Stimulated activated CD8-positive, alpha-beta memory T cell treated with anti-CD3 and anti-CD28 coated beads, Interleukin-4, amount 100 ng/mL, for 1 hour (primary cell): ENCODE measurements at regions not wholly inside any gene's neighbourhood (a gene's known extent, or its start where the extent isn't known, plus 50 kb on each side); places are given as distances from the start of the nearest gene placed in this dataset.
"Not testable (repeated sequence)": the region's sequence is repeated elsewhere in the genome, so short reads cannot be mapped to it uniquely, and the experiment has no call there.

Experiments
- DNase-seq, 2 donors: peaks; one replicate each; pipeline ENCODE4 v3.0.0-alpha.2; 2020; ENCODE audit warnings: low read depth in 2 of 2, low spot score in 1 of 2

DNA sequence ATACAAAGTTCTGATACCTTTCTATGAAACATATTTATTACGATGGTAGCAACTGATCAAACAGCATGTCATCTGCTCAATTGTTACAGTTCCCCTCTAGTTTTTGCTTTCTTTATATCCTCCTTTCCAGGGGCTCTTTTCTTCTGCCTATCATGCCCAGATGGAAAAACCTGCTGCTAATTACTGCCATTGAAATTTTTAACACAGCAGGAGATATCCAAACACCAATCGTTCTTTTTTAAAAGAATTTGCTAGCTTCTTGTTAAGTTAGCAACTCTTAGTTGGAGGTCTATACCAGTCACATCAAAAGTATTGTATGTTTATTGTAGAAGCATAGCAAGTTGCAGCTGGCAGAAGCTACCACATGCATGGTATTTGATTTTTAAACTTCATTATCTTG, 768.5 kb downstream of the NXPH1 start:
- DNase-seq: no peak

GRCh38 chr7:9204571-9204970, 771.2 kb downstream of the NXPH1 start:
- DNase-seq: no peak

DNA sequence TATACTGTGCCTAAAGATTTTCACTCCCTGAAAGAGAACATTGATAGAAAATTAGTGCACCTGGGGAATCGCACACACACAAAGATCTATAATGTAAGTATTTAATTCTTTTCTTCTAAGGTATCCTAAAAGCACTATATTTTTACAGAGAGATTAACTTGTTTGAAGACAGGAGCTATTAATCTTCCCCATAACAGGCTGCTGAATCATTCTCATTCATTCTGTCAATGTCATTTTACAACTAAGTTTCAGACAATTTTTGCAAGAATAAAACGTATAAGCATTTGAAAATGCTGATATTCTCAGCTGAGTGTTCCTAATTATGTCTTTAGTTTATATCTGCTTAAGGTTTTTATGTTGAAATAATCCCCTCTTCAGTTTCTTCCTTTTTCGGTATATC, 776.7 kb downstream of the NXPH1 start:
- DNase-seq: no peak

DNA sequence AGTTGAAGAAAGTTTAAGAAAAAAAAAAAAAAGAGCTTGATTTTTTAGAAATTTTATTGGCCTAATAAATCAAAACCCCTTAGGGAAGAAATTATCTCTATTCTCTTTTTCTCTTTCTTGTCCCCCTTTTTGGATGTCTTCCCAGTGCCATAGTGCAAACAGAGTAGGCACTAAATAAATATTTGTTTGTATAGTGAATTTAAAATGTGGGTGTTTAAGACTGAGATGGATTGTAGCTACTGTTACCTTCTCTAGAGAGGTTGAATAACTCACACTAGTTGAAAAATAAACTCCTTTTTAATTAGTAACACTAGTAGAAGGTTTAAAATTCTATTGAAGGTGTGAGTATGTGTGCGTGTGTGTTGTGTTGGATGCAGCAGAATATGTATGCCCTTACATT, 783.8 kb downstream of the NXPH1 start:
- DNase-seq: no peak

DNA sequence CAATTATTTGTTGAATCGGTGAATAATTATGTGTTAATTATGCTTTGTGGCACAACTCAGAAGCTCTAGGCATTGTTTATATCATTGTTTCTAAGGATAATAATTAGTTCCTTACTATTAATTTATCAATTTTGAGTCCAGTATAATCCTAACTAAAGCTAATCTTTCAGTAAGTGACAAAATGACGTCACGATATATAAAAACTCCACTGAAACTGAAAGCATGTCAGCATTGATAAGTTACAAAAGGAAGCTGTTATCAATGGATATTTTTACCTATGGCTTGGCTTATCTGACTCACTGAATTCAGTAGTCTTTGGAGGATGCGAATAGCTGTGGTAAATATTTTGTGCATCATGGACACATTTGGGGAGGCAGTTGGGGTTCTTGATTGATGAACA, 793.1 kb downstream of the NXPH1 start:
- DNase-seq: no peak

- no peak for DNase-seq
Observed at GRCh38 chr7:9231630-9232121, 798.3 kb downstream of the NXPH1 start.

GRCh38 chr7:9240001-9240400, 806.6 kb downstream of the NXPH1 start:
- DNase-seq: no peak

DNA sequence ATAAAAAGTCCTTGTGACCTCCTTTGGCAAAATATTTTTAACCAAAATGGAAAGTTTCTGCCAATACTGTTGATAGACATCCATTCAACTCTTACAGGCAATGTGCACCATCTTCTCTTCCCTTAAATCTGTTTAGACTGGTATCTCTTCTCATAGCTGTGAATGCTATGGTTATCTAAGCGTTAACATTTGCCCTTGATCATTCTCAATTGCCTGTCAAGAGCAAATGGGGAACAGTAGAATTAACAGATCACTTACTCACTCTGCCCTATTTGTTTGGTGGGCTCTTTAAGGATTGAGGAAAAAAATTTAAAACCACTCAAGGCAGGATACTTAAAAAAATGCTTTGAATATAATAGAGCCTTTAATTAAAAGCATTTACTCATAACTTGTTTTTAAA, 808.4 kb downstream of the NXPH1 start:
- no peak for DNase-seq

DNA sequence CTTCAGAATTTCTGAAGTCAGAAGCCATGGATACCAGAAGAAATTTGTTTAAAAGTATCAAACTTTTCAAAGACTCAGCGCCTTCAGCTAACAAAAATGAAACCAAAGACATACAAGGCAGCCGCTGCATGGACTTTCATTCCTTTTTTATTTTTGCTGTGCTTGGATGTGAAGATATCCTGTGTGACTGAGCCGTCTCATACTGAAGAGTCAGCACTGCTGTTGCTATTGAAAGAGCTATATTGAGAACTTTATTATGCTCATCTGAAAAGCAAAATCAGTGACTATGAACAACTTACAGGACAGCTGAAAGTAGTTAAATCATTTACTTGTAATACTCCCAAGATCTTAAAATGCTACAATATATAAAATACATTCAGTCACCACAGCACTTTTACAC, 809.2 kb downstream of the NXPH1 start:
- DNase-seq: no peak

- DNase-seq: no peak
Observed at GRCh38 chr7:9250876-9251275, 817.5 kb downstream of the NXPH1 start.

DNA sequence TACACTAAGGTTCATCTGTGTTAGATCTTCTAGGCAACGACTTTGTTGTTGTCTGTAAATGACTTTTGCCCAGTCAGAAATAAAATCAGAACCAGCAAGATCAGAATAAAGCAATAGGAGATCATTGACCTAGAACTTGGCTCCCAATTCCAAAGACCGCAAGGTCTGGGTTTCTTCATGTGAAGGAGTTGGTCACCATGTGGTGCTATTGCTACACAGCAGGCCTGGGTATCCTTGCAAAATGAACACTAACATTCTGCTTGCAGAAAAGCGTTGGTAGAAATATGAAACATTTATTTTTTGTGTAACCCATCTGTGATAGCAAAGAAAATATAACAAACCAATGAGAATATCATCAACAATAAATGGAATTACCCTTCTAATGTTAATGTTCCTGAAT, 831.0 kb downstream of the NXPH1 start:
- no peak for DNase-seq

GRCh38 chr7:9280088-9280487, 846.7 kb downstream of the NXPH1 start:
- no peak for DNase-seq

DNA sequence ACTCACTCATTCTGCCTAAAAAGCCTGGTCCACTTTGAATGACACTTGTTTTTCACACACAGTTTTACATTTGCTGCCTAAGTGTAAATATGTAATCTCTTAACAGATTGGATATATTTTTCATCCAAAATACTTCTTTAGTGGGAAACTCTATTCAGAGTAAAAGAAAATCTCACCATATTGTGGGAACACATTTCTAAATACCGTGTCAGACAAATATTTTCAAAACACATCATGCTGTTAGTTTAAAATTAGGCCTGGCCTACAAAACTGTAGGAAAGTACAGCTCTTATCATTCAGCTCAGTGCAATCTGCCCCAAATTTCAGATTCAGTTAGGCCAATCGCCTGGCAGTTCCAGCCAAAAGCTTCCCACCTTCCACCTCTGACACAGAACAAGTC, 849.8 kb downstream of the NXPH1 start:
- DNase-seq: no peak

GRCh38 chr7:9302436-9302835, 869.0 kb downstream of the NXPH1 start:
- DNase-seq: no peak

- no peak for DNase-seq
Observed at GRCh38 chr7:9307131-9307530, 873.7 kb downstream of the NXPH1 start.

GRCh38 chr7:9324513-9324912, 891.1 kb downstream of the NXPH1 start:
- no peak for DNase-seq

DNA sequence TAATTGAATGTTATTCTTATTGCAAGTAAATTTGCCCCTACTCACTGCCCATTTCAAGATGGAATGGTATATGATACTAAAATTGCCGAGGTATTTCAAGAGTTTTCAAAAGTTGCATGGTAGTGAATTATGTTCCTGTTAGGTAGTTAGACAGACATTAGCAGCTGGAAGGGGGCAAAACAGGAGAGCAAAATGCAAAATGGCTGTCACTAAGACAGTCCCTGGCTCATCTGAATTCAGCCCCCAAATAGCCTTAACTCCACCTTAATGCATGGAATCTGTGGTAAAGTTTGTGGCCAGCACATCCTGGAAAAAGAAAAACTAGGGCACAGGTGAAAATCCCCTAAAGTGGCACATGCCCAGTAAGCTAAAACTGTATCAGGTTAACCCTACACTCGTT, 894.9 kb downstream of the NXPH1 start:
- no peak for DNase-seq

- no peak for DNase-seq
Observed at GRCh38 chr7:9349625-9350024, 916.2 kb downstream of the NXPH1 start.

- DNase-seq: no peak
Observed at GRCh38 chr7:9391221-9391620, 957.8 kb downstream of the NXPH1 start.

DNA sequence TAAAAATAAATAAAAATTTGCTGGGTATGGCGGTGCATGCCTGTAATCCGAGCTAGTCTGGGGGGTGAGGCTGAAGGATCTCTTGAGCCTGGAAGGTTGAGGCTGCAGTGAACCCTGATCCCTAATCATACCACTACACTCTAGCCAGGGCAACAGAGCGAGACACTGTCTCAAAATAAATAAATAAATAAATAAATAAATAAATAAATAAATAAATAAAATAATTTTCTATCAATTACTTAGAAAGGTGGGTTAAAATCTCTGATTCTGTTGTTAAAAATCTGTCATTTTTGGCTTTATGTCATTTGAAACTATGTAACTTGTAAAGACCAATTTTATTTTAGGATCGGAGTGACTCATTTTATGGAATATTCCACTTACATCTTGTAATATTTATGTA, 958.6 kb downstream of the NXPH1 start:
- DNase-seq: no peak

GRCh38 chr7:9404386-9404785, 971.0 kb downstream of the NXPH1 start:
- DNase-seq: not testable (repeated sequence)

DNA sequence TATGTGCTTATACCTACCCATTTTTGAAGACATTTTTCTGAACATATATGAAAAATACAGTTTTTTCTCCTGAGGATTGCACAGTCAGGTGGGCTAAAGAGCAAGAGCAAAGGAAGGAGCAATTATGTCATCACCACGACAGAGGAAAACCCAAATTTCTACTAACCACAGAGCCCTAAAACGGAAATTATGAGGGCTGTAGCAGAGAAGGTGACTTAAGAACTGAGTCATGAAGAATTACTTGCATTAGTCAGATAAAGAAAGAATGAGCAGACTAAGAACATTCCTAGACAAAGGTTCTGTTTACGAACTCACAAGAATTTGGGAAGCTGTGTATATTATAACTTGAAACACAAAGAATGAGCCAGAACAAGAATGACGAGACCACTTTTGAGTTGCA, 974.4 kb downstream of the NXPH1 start:
- DNase-seq: no peak

DNA sequence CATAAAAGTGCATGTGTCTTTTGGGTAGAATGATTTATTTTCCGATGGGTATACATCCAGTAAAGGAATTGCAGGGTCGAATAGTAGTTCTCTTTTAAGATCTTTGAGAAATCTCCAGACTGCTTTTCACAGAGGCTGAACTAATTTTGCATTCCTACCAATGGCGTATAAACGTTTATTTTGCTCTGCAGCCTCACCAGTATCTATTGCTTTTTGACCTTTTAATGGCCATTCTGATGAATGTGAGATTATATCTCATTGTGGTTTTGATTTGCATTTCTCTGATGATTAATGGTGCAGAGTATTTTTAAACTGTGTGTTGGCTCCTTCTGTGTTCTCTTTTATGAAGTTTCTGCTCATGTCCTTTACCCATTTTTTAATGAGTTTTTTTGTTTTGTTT, 1020.1 kb downstream of the NXPH1 start:
- no peak for DNase-seq

GRCh38 chr7:9488555-9488954, 1055.1 kb downstream of the NXPH1 start:
- no peak for DNase-seq
